Loucy (cell line): ENCODE measurements at regions not wholly inside any gene's neighbourhood (a gene's known extent, or its start where the extent isn't known, plus 50 kb on each side); places are given as distances from the start of the nearest gene placed in this dataset.

Experiments
- H2AFZ ChIP-seq: fragments of 200-600 bp; sonication (generic); 2 replicates; pipeline ENCODE4 v1.6.0; 2016; ENCODE audit warnings: antibody characterized with exemption, mild to moderate bottlenecking, low read length, moderate library complexity
- H3F3A ChIP-seq: fragments of 200-600 bp; 2 replicates; pipeline ENCODE4 v1.6.0; 2016; ENCODE audit warnings: antibody characterized with exemption, low read depth, mild to moderate bottlenecking
- H3K27me3 ChIP-seq: fragments of 200-600 bp; sonication (generic); 2 replicates; pipeline ENCODE4 v1.6.1; 2014; ENCODE audit warnings: low read length, mild to moderate bottlenecking; ENCODE audit not compliant: insufficient read depth, poor library complexity, severe bottlenecking
- H3K36me3 ChIP-seq: fragments of 200-600 bp; sonication (generic); 2 replicates; pipeline ENCODE4 v1.6.1; 2016; ENCODE audit warnings: low read length; ENCODE audit not compliant: insufficient read depth
- H3K4me1 ChIP-seq: fragments of 200-600 bp; sonication (generic); 2 replicates; pipeline ENCODE4 v1.5.1; 2014; ENCODE audit warnings: low read length, mild to moderate bottlenecking; ENCODE audit not compliant: insufficient read depth, poor library complexity, severe bottlenecking
- H3K4me2 ChIP-seq: fragments of 200-600 bp; sonication (generic); 2 replicates; pipeline ENCODE4 v1.6.0; 2014; ENCODE audit warnings: antibody characterized with exemption, low read length, low read depth, mild to moderate bottlenecking; ENCODE audit not compliant: poor library complexity, severe bottlenecking
- H3K4me3 ChIP-seq: fragments of 200-600 bp; sonication (generic); 2 replicates; pipeline ENCODE4 v1.5.1; 2014; ENCODE audit warnings: low read length, mild to moderate bottlenecking, mixed read lengths; ENCODE audit not compliant: poor library complexity, severe bottlenecking
- H3K79me2 ChIP-seq: fragments of 200-600 bp; sonication (generic); 2 replicates; pipeline ENCODE4 v1.6.1; 2014; ENCODE audit warnings: low read length; ENCODE audit not compliant: insufficient read depth
- H3K9ac ChIP-seq: fragments of 200-600 bp; sonication (generic); 2 replicates; pipeline ENCODE4 v1.6.0; 2014; ENCODE audit warnings: mild to moderate bottlenecking, low read depth, low read length, moderate library complexity; ENCODE audit not compliant: poor library complexity, severe bottlenecking
- H3K9me2 ChIP-seq: fragments of 200-600 bp; sonication (generic); replicated peaks from 2 replicates; pipeline ENCODE4 v1.6.1; 2016; ENCODE audit warnings: low read depth, low read length, mixed read lengths
- H3K9me3 ChIP-seq: fragments of 200-600 bp; sonication (generic); 2 replicates; pipeline ENCODE4 v1.6.1; 2014; ENCODE audit warnings: mild to moderate bottlenecking, antibody characterized with exemption, low read length, low read depth; ENCODE audit not compliant: insufficient read depth
- H4K20me1 ChIP-seq: fragments of 200-600 bp; sonication (generic); 2 replicates; pipeline ENCODE4 v1.6.0; 2014; ENCODE audit warnings: antibody characterized with exemption, low read length, mild to moderate bottlenecking; ENCODE audit not compliant: insufficient read depth, poor library complexity, severe bottlenecking
- EZH2phosphoT487 ChIP-seq: fragments of 200-600 bp; IDR thresholded peaks from 2 replicates; pipeline ENCODE4 v1.6.1; 2018; ENCODE audit warnings: antibody characterized with exemption, mild to moderate bottlenecking, moderate library complexity, borderline replicate concordance
- TF ChIP-seq, protein P1 (sequence below): fragments of 200-600 bp; sonication (generic); conservative IDR thresholded peaks from 2 replicates; pipeline ENCODE4 v1.5.1; 2014; ENCODE audit warnings: mild to moderate bottlenecking, antibody characterized with exemption, low read length

DNA sequence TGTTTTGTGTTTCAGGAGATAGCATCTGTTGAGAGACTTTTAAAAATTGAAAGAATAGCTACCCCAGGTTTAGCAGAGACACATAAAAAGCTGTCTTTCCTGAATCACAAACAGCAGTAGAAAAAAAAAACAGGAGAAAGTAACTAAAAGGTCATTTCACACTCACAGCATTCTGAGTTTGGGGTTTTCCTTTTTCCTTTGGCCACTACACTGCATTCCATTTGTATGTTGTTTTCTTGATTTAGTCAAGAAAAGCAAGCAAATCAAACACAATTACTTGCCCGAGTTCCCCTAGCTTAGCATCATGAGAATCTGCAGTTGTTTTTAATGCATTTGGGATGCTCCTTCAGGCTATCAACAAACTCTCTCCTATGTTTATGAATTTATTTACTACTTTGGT, 161.0 kb downstream of the KCTD12 start:
- H3K36me3 ChIP-seq: no peaks in the 10 kb centered on the region
- no peaks in the 10 kb centered on the region for H3K79me2 ChIP-seq
- no peak overlapping the region for H3K4me2 ChIP-seq
- no peaks in the 10 kb centered on the region for H4K20me1 ChIP-seq
- H3K4me1 ChIP-seq: peaks cover 19% of the 10 kb centered on the region
- H3F3A ChIP-seq: no peaks in the 10 kb centered on the region
- H3K9me2 ChIP-seq: no peaks in the 10 kb centered on the region
- no peak for TF ChIP-seq EZH2phosphoT487
- TF ChIP-seq, protein P1, sequence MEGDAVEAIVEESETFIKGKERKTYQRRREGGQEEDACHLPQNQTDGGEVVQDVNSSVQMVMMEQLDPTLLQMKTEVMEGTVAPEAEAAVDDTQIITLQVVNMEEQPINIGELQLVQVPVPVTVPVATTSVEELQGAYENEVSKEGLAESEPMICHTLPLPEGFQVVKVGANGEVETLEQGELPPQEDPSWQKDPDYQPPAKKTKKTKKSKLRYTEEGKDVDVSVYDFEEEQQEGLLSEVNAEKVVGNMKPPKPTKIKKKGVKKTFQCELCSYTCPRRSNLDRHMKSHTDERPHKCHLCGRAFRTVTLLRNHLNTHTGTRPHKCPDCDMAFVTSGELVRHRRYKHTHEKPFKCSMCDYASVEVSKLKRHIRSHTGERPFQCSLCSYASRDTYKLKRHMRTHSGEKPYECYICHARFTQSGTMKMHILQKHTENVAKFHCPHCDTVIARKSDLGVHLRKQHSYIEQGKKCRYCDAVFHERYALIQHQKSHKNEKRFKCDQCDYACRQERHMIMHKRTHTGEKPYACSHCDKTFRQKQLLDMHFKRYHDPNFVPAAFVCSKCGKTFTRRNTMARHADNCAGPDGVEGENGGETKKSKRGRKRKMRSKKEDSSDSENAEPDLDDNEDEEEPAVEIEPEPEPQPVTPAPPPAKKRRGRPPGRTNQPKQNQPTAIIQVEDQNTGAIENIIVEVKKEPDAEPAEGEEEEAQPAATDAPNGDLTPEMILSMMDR: no peak
- no peak overlapping the region for H3K9ac ChIP-seq
- no peaks in the 10 kb centered on the region for H3K27me3 ChIP-seq
- no peaks in the 10 kb centered on the region for H3K9me3 ChIP-seq
- H3K4me3 ChIP-seq: no peak overlapping the region
- H2AFZ ChIP-seq: no peak overlapping the region

DNA sequence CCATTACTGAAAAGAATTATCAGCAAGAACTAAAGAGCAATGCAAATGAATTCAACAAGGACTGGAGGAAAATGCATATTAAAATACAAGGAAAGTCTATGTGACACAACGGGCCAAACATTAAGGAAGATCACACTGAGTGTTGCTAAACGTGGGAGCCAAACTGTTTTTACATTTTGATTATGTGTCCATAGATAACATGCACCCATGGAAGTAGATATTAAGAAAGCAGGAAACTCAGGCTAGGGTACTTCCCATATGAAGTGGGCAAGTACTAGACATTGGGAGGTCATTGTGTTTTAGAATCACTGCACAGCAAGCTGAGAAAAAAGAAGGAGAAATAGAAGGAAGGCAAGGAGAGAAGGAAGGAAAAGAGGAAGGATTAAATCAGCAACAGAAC, 161.8 kb downstream of the KCTD12 start:
- Histone ChIP-seq H3K4me3 (no peak overlapping the region), H3K27me3 (no peaks in the 10 kb centered on the region), H3K4me1 (peaks cover 19% of the 10 kb centered on the region), H3K79me2 (no peaks in the 10 kb centered on the region), H3K9ac (no peak overlapping the region), H3K4me2 (no peak overlapping the region), H3F3A (no peaks in the 10 kb centered on the region), H3K9me3 (no peaks in the 10 kb centered on the region), H2AFZ (peak overlapping the region; percentile 90; the same call in 1 of the 2 replicates), H3K9me2 (no peaks in the 10 kb centered on the region), H3K36me3 (no peaks in the 10 kb centered on the region), H4K20me1 (no peaks in the 10 kb centered on the region)
- TF ChIP-seq, protein P1: no peak
- no peak for TF ChIP-seq EZH2phosphoT487

DNA sequence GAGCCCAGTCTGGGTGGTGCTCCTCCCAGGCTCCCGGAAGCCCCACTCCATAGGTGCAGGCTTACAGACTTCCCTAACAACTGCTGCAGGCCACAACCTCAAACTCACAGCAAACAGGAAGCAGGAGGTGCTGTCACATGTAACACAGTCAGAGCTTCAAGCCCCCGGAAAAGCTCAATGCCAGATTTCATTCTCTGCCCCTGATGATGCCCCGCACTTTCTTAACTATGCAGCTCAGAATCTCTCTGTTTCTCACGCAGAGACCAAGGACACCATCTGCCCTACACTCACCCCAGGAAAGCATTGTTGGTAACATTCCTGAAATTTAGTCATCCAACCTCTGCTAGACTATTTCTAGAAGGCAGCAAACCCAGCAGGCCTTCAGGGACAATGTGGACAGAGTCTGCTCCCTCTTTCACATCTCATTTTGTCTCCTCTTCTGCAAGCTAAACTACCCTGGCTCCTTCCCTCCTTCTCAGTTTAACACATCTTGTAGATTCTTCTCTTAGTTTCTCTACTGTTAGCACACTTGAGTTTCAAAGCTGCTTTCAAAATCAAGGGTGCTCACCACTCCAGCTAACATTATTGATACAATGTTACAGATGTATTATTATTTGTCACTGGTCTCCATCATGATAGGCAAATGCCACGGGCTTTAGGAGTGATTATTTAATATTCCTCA, 162.5 kb downstream of the KCTD12 start:
- H3K9ac ChIP-seq: no peak overlapping the region
- peak overlapping the region; percentile 90 for H2AFZ ChIP-seq
- H3K9me2 ChIP-seq: no peaks in the 10 kb centered on the region

More for the DNA sequence above, 162.5 kb downstream of the KCTD12 start:
- Histone ChIP-seq H3K4me1 (peaks cover 19% of the 10 kb centered on the region), H3F3A (no peaks in the 10 kb centered on the region), H4K20me1 (no peaks in the 10 kb centered on the region), H3K9me3 (no peaks in the 10 kb centered on the region), H3K36me3 (no peaks in the 10 kb centered on the region), H3K79me2 (no peaks in the 10 kb centered on the region), H3K4me3 (peak overlapping the region; percentile 28), H3K4me2 (peak overlapping the region; percentile 47), H3K27me3 (no peaks in the 10 kb centered on the region)
- TF ChIP-seq EZH2phosphoT487: no peak
- TF ChIP-seq, protein P1: no peak
